ENCODE measurements at regions not wholly inside any gene's neighbourhood (a gene's known extent, or its start where the extent isn't known, plus 50 kb on each side); places are given as distances from the start of the nearest gene placed in this dataset.

DNA sequence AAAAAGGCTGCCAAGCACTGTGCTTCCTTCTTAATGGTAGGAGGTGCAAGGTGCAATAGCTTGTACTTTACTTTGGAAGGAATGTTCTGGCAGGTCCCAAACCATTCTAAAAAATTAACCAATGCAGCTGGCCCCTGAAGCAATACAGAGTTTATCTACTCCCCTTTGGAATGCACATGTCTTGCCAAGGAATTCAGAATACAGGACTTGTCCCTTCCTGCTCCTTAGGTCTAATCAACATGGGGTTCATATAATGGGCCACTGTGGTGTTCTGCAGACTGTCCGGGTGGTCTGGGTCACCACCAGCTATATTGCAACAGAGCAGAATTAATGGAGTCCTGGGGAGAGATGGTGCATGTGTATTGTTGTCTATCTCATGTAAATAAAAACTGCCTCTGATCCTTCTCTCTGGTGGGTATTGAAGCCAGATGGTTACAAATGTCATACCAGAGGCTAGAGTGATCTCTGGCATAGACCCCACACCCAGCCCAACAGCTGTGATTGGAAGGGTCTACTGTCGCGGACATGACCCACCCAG, 112.8 kb downstream of the RIPK4 start:
- no peak for DNase-seq (ENCODE audit: low spot score)

DNA sequence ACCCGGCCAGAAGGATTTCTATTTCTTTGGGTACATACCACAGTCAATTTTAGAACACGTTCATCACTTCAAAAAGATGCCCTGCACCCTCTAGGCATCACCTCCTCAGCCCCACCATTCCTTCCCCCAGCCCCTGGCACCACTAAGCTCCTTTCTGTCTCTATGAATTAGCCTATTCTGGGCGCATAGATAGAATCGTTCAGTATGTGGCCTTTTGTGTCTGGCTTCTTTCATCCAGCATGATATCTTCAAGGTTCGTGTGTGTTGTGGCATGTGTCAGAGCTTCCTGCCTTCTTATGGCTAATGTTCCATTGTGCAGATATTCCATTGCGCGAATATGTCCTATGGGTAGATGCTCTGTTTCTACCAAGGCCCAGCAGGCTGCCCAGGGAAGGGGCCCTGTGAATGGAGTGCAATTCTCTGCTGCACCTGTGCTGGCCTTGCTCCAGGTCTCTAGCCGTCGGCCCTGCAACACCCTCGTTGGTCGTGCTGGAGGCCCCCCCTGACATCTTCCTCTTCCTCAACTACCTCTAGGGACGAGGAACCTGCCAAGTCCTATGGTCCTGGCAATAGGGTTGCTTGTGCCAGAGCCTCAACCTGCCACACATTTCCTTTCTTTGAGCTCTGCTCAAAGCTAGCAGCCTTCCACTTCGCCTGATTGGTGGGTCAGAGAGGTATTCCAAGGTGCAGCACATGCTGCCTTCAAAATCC, 113.5 kb downstream of the RIPK4 start:
- DNase-seq (ENCODE audit: low spot score) = no peak

- DNase-seq (ENCODE audit: low spot score) = no peak
Measured at GRCh38 chr21:41651830-41652229, 115.0 kb downstream of the RIPK4 start.

GRCh38 chr21:41651406-41651805, 115.4 kb downstream of the RIPK4 start:
- DNase-seq (ENCODE audit: low spot score) = no peak

DNA sequence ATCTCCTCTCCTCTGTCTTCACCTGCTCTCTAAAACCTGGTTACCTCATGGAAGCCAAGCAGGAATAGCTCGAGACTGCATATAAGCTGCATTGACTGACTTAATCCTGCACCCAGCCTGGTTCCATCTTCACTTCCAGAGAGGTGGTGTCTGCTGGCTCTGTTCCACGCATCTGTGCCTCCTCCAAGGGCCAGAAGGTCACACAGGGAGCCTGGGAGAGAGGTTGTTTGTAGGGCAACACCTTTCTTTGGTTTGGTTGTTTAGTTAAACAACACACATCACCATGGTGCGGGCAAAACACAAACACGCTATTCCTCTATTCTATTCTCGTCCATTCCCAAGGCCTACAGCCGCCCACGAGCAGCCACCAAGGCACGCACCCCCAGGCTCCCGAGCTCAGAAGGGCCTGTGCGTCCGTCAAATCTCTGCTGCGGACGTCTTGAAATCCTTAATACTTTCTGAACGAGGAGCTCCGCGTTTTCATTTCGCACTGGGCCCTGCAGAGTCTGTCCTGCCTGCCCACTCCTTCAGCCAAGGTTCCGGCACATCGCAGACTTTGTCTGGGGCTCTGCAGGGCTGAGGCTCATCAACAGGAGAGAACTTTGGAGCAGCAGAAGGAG, 116.2 kb downstream of the RIPK4 start:
- DNase-seq (ENCODE audit: low spot score) = no peak

- no peak for DNase-seq (ENCODE audit: low spot score)
Measured at GRCh38 chr21:41648591-41649031, 118.2 kb downstream of the RIPK4 start.

DNA sequence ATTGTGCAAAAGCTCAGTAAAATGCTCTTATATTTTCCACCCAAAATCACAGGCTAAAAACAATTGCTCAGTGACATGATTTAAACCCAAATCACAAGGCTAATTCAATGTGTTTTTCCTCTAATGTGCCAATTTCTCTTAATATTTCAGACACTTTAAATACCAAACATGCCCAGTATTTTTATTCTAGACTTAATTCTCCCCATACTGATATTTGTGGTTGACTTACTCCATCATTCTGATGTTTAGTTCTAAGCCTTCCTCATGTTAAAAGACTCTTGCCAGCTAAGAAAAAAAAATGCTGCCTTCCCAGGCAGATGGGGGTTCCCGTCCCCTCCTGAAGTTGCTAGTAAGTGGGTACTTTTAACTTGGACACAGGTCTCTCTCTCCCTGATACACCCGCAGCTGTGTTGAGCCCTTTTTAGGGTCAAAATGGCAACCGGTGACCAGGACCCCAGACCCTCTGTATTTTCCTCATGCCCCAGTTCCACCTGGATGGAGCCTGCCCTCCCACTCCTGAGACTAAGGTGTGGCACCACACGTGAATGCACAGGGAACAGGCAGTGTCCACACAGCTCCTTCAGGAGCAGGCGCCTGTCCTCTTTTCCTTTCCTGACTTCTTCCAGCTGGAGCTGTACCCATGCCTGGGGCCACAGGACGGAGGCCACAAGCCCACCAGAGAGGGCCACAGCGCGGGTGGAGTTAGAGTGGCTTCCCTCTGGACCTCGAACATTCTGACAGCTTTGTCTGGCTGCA, 118.9 kb downstream of the RIPK4 start:
- no peak for DNase-seq (ENCODE audit: low spot score)

DNA sequence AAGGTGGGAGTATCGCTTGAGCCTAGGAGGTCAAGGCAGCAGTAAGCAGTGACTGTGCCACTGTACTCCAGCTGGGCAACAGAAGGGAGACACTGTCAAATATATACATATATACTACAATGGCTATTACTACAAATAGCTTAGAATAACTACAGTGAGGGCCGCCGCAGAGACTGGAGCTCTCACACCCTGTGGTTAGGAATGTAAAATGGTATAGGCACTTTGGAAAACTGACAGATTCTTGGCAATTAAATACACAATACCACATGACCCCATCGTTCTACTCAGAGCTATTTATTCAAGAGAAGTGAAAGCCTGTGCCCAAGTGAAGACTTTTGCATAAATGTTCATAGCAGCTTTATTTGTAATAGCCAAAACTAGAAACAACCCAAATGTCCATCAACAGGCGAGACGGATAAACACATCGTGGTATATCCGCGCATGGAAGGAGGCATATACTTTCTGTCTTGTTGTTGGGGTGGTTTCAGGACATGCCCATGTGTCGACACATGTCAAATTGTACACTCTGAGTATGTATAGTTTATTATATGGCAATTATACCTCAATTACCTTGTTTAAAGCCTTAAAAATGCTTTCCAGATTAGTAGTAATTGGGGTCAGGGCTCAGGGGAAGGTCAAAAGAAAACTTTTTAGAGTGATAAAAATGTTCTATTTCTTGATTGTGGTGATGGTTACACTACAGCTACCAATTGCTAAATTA, 123.4 kb downstream of the RIPK4 start:
- no peak for DNase-seq (ENCODE audit: low spot score)

- DNase-seq (ENCODE audit: low spot score) = peak; percentile 55
Measured at GRCh38 chr21:41641821-41642701, 124.8 kb downstream of the RIPK4 start.

DNA sequence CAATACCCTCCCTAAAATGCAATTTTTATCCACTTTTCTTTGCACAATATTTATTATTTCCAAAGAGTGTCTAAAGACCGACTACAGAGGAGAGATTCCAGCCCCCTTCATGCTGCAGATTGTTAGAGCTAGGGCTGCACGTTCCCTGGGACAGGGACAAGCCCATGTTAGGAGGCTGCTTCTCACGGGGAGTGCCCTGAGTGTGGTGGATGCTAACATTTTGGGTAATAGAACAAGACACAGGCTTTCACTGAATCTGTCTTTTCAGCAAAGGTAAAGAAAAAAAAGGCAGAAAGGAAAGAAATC, 125.4 kb downstream of the RIPK4 start:
- no peak for DNase-seq (ENCODE audit: low spot score)

DNA sequence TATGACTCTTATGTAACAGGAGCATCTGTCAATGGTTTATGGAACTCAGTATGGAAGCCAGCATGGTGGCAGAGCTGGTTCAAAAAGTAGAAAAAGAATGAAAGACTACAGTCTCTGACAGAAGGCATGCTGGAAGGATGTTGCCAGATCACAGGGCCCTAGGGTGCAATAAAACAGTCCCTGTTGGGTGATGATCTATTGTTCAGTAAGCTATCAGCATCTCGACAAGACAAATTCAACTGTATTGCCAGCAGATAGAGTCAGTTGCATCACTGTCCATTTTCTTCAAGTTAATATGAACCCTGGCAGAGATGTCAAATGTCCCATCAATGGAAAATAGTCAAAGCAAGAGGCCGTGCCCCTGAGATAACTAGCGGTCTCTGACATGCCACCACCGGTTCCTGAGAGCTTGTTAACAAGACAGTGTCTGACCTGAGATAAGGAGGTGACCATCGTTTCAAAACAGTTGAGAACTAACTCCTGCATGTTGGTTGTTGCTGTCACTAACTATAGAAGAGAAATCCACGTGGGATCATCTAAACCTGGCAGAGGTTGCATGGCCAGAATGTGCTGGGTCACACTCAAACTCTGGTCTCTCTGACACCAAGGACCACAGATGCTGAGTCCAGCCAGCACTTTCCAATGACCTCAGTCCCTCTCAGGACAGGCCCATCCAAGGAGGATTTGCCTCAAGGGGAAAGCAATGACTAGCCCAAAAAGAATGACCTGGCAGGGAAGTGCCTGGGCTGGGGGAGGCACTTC, 125.9 kb downstream of the RIPK4 start:
- DNase-seq (ENCODE audit: low spot score) = no peak

- no peak for DNase-seq (ENCODE audit: low spot score)
Measured at GRCh38 chr21:41639766-41640165, 127.1 kb downstream of the RIPK4 start.

- DNase-seq (ENCODE audit: low spot score) = no peak
Measured at GRCh38 chr21:41639336-41639735, 127.5 kb downstream of the RIPK4 start.

- no peak for DNase-seq (ENCODE audit: low spot score)
Measured at GRCh38 chr21:41638201-41638790, 128.6 kb downstream of the RIPK4 start.

GRCh38 chr21:41636636-41637630, 129.0 kb upstream of the TMPRSS2 start:
- DNase-seq (ENCODE audit: low spot score) = no peak

GRCh38 chr21:41635874-41636273, 127.9 kb upstream of the TMPRSS2 start:
- DNase-seq (ENCODE audit: low spot score) = no peak

DNA sequence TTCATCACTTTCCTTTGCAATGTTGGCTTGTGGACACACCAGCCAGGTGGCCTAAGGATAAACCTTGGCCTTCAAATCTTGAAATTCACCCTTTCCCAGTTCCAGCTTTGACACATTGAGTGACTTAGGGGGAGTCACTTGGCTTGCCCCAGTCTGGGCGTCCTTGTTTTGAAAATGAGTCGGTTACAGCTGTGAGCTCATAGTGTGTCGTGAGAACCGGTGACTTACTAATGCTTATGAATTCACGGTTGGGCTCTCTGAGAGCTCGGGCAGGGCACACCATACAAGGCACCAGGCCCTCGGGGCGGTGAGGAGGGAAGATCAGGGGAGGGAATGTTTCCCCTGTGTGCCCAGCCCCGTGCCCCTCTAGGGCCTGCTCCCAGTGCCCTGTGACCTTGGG, 126.9 kb upstream of the TMPRSS2 start:
- DNase-seq (ENCODE audit: low spot score) = no peak

DNA sequence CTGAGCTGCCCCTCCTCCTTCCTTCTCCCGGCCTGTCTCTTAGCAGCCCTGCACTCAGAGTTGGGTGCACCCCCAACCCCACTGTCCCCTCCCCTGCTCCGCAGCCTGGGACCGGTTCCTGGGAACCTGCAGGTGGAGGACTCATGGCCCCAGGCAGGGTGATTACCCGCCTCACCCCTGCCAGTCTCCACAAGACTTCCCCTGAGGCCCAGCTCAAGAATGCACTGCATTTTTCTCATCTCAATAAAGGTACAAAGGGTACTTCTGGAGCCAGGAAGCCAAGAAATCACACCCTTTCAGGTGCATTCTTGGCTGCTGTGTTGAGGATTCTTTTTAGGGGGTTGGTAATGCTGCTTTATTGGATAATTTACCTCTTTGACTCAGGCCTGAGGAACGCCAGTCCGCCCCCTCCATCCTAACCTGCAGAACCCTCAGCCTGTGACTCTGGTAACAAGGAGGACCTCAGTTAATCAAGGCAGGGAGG, 126.3 kb upstream of the TMPRSS2 start:
- peak; percentile 62 for DNase-seq (ENCODE audit: low spot score)

DNA sequence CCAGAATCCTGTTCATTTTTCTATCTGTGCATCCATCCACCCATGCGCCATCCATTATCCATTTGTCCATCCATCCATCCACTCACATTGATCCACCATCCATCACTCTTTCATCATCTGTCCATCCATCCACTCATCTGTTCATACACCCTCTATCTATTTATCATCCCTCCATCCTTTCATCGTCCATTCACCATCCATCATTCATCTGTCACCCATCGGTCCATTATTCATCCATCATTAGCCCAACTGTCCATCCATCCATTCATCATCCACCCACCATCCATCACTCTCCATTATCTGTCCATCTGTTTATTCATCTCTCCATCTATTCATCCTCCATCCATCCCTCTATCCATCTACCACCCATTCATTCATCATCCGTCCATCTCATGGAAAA, 125.7 kb upstream of the TMPRSS2 start:
- DNase-seq (ENCODE audit: low spot score) = no peak
